ENCODE measurements at regions not wholly inside any gene's neighbourhood (a gene's known extent, or its start where the extent isn't known, plus 50 kb on each side); places are given as distances from the start of the nearest gene placed in this dataset.

- no peak for ATAC-seq
- no peak for DNase-seq
Measured at GRCh38 chr2:18927525-18928232, 338.3 kb upstream of the NT5C1B start.

DNA sequence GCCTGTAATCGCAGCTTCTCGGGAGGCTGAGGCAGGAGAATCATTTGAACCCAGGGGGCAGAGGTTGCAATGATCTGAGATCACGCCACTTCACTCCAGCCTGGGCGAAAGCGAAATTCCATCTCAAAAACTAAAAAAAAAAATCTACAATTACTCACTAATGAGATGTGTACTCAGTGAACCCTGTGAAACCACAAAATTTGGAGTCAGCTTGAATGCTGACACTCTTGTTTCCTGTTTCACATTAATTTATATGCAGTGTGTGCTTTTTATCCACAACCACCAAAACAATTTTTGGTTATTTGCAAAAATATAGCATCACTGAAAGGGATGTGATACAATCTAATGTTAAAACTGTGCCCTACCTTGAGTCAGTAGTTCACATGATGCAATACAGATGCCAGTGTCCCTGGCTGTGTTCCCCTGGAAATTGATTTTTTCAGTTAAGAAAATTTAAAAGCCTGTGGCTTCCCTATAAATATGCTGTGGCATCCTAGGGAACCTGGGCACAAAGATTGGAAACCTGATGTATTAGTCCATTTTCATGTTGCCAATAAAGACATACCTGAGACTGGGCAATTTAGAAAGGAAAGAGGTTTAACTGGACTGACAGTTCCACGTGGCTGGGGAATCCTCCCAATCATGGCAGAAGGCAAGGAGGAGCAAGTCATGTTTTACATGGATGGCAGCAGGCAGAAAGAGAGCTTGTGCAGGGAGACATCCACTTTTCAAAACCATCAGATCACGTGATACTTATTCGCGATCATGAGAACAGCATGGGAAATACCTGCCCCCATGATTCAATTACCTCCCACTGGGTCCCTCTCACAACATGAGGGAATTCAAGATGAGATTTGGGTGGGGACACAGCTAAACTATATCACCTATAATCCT, 337.5 kb upstream of the NT5C1B start:
- DNase-seq = no peak
- ATAC-seq = no peak

GRCh38 chr2:18925296-18925695, 335.9 kb upstream of the NT5C1B start:
- no peak for DNase-seq

GRCh38 chr2:18924886-18925285, 335.5 kb upstream of the NT5C1B start:
- no peak for DNase-seq
- no peak for ATAC-seq

More at GRCh38 chr2:18925296-18925695, 335.9 kb upstream of the NT5C1B start:
- no peak for ATAC-seq

- no peak for DNase-seq
- no peak for ATAC-seq
Measured at GRCh38 chr2:18924386-18924785, 335.0 kb upstream of the NT5C1B start.

- no peak for ATAC-seq
Measured at GRCh38 chr2:18922276-18922675, 332.9 kb upstream of the NT5C1B start.

DNA sequence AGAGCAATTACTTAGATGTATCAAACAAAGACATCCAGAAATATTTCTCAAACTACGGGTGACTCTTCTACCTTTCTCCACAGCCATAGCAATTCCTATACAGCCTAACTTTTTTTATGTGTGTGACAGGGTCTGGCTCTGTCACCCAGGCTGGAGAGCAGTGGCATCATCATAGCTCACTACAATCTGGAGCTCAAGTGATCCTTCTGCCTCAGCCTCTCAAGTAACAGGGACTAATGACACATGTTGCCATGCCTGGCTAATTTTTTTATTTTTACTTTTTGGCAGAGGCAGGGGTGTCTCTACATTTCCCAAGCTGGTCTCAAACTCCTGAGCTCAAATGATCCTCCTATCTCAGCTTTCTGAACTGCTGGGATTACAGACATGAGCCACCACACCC, 328.9 kb upstream of the NT5C1B start:
- DNase-seq = no peak
- no peak for ATAC-seq

More at GRCh38 chr2:18922276-18922675, 332.9 kb upstream of the NT5C1B start:
- DNase-seq = no peak

- DNase-seq = no peak
Measured at GRCh38 chr2:18915227-18915626, 325.9 kb upstream of the NT5C1B start.

GRCh38 chr2:18913512-18913911, 324.1 kb upstream of the NT5C1B start:
- no peak for DNase-seq
- ATAC-seq = no peak

More at GRCh38 chr2:18915227-18915626, 325.9 kb upstream of the NT5C1B start:
- ATAC-seq = no peak

GRCh38 chr2:18912225-18912888, 323.0 kb upstream of the NT5C1B start:
- ATAC-seq (no peak), DNase-seq (no peak)

- ATAC-seq = no peak
- DNase-seq = no peak
Measured at GRCh38 chr2:18911416-18911815, 322.0 kb upstream of the NT5C1B start.

- DNase-seq (no peak), ATAC-seq (no peak)
Measured at GRCh38 chr2:18910843-18911242, 321.5 kb upstream of the NT5C1B start.

DNA sequence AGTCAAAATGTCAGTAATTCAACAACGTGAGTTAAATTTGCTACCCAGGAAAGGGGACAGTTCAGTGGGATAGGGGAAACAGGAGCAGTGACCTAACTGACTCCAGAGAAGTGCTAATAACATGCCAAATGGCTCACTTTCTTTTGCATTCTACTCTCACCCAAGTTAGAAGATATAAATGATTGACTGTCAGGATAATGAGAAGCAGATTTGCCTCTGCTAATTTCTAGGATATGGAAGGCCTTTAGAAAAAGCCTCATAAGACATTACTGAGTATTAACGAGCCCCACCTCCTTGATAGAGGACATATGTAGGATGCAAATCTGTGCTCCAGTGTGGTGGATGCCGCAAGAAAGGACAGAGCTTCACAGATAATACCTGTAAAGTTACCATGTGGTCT, 318.6 kb upstream of the NT5C1B start:
- ATAC-seq (no peak), DNase-seq (no peak)

GRCh38 chr2:18907508-18907907, 318.1 kb upstream of the NT5C1B start:
- ATAC-seq (no peak), DNase-seq (no peak)

DNA sequence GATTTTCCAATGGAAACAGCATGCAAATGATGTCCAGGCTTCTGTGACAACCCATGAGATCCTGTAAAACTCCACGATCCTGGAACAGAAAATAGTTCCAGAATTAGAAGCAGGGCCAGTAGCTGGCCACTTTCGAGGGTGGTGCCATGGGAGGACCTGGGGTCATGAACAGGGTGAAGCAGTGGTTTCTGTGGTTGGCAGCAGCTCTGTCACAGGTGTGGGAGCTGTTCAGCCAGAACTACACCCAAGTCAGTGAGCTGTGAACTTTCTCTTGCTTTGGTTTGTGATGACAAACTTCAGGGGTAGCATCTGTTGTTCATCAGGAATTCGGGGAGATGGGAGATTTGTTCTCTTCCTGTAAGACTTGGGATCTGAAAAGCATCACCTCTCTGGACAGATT, 314.4 kb upstream of the NT5C1B start:
- no peak for DNase-seq
- no peak for ATAC-seq

GRCh38 chr2:18901242-18901641, 311.9 kb upstream of the NT5C1B start:
- ATAC-seq = no peak
- DNase-seq = no peak

DNA sequence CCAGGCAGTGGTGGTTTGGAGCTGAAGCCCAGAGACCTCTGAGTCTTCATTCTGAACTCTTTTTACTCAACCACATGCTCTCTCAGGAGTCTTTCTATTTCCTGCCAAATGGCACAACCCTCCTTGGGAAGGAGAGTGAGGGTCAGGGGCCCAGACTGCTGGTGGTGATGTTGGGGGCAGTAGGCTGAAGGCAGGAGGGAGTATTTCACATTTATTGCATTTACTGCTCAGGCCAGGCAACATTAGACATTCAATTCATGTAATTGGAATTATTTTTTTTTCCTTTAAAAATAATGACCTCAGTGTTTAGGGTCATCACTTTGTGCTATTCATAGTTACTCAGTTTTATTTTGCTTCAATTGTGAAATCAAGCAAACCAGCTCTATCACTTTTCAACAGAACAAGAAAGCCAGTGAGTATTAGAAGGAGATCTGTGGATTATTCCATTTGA, 311.3 kb upstream of the NT5C1B start:
- no peak for ATAC-seq

DNA sequence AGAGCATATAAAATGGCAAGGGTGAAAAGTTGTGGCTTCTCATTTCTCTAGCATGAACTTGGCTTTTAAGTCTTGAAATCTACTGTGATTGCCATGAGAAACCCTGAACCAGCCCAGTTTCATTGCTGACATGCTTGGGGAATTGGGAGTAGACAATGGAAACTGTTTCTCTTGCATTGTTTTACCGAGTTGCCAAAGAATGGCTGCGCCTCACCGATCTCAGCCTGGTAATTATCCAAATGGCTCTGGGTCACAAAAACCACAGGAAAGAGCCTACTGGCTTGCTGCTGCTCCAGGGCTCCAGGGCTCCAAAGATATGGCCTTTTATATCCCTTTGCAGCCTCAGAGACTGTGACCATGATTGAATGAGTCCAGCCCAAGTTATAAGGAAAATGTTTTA, 310.4 kb upstream of the NT5C1B start:
- no peak for DNase-seq
- no peak for ATAC-seq

More for the DNA sequence above, 311.3 kb upstream of the NT5C1B start:
- no peak for DNase-seq

- DNase-seq (no peak), ATAC-seq (no peak)
Measured at GRCh38 chr2:18898271-18898670, 308.9 kb upstream of the NT5C1B start.

DNA sequence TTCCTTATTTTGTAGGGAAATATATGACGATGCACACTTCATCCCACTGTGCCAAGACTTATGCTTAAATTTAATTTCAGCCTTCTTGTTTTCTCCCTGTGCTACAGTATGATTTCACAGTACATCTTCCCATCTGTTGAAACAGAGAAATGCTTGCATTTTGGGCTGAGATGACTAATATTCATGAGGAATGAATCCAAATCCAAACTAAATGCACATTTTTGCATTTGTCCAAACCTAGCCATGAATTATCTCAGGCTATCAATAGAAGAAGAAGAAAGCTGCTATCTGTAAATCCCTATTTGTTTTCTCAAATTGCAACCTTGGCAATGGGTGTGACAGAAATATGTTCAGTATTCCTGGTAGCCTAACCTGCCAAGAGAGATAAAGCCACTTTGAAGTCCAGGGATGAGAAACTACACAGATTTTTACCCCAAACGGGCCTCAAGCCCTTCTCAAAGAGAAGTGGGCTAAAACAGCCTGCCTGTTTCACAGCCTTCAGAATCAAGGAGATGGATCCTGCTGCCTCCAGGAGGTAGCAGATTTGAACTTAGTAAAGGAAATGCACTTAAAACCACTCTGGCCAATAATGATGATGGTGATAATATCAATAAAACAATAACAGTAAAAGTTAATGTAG, 306.9 kb upstream of the NT5C1B start:
- no peak for DNase-seq
- ATAC-seq = no peak

DNA sequence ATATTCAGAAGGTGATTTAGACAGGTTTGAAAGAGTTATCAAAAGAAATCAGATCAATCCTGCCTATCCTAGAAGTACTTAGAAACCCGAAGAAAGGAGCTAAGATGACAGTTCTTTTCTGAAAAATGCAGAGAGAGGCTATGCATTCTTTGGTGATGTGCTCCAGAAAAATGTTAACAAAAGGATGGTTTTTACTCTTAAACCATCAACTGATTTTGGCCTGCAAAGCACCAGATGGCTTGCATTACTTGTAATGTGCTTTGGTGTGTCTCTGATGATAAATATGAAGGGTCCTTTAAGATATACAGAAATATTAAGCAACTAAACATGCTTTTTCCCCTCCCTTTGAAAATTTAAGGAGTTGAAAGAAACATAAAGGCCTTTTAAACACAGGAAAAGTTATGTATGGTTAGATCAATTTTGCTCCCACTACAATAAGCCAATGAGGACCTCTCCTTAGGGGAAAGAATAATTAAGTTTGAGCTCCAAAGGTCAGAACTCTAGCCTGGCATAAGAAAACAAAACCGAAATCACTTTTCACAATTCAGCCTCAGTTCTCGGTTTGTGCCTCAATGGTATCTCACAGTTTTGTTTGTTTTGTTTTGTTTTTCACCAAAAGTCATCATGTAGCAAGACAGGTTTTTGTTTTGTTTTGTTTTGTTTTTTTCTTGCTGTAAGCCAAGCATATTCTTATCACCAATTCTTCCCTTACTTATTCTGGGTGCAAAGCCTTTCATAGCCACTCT, 302.4 kb upstream of the NT5C1B start:
- ATAC-seq (no peak), DNase-seq (no peak)
